Inflammatory macrophage treated with lipopolysaccharide for 1 hour (primary cell): ENCODE measurements at regions not wholly inside any gene's neighbourhood (a gene's known extent, or its start where the extent isn't known, plus 50 kb on each side); places are given as distances from the start of the nearest gene placed in this dataset.

Experiments used
- DNase-seq, 2 donors: peaks; one replicate each; pipeline ENCODE4 v3.0.0-alpha.2; 2020 to 2022

- DNase-seq = no peak
Observed at GRCh38 chrY:7463711-7464110, 552.2 kb upstream of the AMELY start.

DNA sequence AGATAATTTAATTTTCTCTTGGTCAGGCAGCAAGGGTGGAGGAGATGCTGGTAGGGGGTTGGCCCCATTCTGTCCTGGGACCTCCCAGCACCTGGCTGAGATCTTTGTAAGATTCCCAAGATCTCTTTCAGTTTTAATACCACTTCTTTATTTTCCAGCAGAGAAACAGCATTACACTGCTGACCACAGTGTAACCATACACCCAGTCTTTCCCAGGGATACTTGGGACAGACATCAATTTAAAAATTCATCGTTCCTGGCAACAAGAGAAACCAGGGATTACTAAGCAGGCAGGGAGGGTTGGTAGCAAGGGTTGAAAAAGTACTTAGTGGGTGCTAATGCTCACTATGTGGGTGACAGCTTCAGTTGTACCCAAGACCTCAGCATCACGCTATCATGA, 551.6 kb upstream of the AMELY start:
- no peak for DNase-seq

- DNase-seq = no peak
Observed at GRCh38 chrY:7462657-7463056, 551.1 kb upstream of the AMELY start.

GRCh38 chrY:7461873-7462525, 550.4 kb upstream of the AMELY start:
- no peak for DNase-seq

- no peak for DNase-seq
Observed at GRCh38 chrY:7459802-7460201, 548.2 kb upstream of the AMELY start.

- no peak for DNase-seq
Observed at GRCh38 chrY:7458301-7459078, 546.9 kb upstream of the AMELY start.

- no peak for DNase-seq
Observed at GRCh38 chrY:7457286-7458015, 545.9 kb upstream of the AMELY start.

GRCh38 chrY:7455626-7456025, 544.1 kb upstream of the AMELY start:
- no peak for DNase-seq

DNA sequence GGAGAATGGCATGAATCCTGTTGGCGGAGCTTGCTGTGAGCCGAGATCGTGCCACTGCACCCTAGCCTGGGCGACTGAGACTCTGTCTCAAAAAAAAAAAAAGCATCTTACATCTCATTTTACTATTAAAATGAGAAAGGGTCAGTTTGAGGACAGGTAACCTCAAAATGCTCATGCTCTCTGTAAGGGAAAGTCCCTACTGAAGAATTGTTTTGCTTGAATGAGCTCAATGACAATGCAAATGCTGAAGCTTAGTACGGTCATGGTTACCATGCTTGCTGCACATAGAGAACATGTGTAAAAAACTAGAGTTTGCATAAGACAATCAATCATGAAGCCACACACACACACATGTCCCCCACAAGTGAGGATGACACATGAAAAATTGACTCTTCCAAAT, 541.8 kb upstream of the AMELY start:
- no peak for DNase-seq

DNA sequence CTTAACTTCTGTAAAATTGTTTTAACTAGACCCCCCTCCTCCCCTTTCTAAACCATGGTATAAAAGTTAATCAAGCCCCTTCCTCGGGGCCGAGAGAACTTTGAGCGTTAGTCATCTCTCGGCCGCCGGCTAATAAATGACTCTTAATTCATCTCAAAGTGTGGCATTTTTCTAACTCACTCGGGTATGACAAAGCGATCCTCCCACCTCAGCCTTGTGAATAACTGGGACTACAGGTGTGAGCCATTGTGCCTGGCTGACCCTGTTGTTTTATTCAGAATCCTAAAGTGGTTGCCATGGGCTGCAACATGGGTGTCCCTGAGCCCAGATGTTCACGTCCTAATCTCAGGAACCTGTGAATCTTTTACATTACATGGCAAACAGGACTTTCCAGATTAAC, 540.7 kb upstream of the AMELY start:
- no peak for DNase-seq

- DNase-seq = no peak
Observed at GRCh38 chrY:7449860-7450259, 538.3 kb upstream of the AMELY start.

DNA sequence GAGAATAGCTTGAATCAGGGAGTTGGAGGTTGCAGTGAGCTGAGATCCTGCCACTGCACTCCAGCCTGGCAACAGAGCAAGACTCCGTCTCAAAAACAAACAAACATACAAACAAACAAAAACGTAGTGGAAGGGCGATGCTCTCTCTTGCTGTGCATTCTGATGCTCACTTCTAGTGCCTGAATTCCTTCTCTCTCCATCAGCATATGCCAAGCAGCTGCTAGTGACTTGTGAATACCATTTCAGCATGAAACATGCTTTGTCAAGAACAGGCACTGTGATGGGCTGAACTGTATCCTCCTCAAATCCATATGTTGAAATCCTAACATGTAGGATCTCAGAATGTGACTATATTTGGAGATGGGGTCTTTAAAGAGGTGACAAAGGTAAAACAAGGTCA, 537.1 kb upstream of the AMELY start:
- DNase-seq = no peak

- no peak for DNase-seq
Observed at GRCh38 chrY:7447881-7448516, 536.4 kb upstream of the AMELY start.

GRCh38 chrY:7444141-7444540, 532.6 kb upstream of the AMELY start:
- no peak for DNase-seq

GRCh38 chrY:7440796-7441530, 529.4 kb upstream of the AMELY start:
- no peak for DNase-seq

DNA sequence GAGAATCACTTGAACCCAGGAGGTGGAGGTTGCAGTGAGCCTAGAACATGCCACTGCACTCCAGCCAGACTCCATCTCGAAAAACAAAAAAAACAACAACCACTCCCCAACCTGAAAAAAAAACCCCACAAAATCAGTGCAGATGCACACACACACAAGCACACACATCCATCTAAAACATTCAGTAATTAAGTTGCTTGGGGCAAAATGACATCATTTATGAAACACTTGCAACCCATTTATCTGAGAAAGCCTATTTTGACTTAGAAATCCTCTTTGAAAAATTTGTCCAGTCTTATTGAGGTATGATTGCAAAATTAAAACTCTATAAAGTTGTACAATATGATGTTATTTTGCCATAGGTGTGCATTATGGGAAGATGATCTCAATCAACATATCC, 525.5 kb upstream of the AMELY start:
- no peak for DNase-seq

DNA sequence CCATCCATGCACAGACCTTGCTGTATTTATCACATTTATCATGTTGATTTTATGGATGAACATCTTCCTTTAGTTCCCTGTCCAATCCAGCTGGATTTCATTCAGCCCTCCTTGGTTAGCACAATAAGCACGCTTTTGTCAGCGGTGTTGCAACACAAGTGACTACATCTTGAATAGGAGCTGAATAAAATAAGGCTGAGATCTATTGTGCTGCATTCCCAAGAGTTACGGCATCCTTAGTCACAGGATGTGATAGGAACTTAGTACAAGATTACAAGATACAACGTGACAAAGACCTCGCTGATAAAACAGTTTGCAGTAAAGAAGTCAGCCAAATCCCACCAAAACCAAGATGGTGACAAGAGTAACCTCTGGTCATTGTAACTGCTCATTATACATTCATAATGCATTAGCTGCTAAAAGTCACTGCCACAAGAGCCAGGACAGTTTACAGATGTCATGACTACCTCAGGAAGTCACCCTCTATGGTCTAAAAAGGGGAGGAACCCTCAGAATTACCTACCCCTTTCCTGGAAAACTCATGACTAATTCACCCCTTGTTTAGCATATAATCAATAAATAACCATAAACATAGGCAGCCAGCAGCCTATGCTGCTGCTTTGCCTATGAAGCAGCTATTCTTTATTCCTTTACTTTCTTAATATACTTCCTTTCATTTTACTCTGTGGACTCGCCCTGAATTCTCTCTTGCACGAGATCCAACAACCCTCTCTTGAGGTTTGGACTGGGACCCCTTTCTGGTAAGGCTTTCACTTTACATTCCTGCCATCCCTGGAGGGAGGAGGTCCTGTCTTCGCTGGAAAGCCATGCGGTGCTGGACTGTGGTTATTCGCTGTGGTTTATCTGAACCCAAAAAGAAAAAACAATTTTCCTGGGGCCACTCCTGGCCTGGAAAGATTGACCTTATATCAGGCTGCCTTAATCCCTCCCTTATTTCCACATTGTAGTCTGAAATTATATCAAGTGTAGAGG, 522.6 kb upstream of the AMELY start:
- no peak for DNase-seq

- no peak for DNase-seq
Observed at GRCh38 chrY:7419165-7419564, 507.6 kb upstream of the AMELY start.

DNA sequence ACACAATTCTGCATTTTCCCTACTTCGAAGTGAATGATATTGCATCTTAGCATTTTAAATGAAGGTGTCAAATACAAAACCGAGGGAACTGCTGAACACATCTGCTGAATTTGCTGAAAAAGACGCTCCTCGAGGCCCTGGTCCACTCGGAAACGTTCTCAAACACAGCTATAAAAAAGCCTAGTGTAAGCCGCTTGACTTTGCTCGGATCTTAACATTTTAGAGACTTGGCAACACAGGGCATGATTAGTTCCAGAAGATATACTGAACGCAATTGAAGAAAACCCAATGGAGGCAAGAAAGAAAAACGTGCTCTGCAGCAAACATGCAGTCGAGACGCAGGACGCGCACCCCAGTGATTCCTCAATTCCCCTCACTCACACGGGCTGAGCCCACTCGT, 506.4 kb upstream of the AMELY start:
- DNase-seq = no peak

- no peak for DNase-seq
Observed at GRCh38 chrY:7416406-7416805, 504.9 kb upstream of the AMELY start.

- DNase-seq = no peak
Observed at GRCh38 chrY:7415157-7415633, 503.6 kb upstream of the AMELY start.
